Posterior cingulate gyrus (tissue), 11 donors: ENCODE measurements at regions not wholly inside any gene's neighbourhood (a gene's known extent, or its start where the extent isn't known, plus 50 kb on each side); places are given as distances from the start of the nearest gene placed in this dataset.
"Not testable (repeated sequence)": the region's sequence is repeated elsewhere in the genome, so short reads cannot be mapped to it uniquely, and the experiment has no call there.

Source experiments
- DNase-seq, 10 donors: peaks; one replicate each; pipeline versions ENCODE4 v3.0.0 to v3.0.0-alpha.2; 2020 to 2021; ENCODE audit warnings: mixed read lengths in 3 of 10
- intact Hi-C: fragments of 100-400 bp; cut with DNase I; formaldehyde crosslinking; loops from one replicate; pipeline ENCODE4 v1.15.1; 2023

GRCh38 chr7:112592565-112593263 lies 111.9 kb downstream of the LSMEM1 start:
- DNase-seq, intact Hi-C loops: not testable (repeated sequence)

GRCh38 chr7:112594397-112594796 lies 113.6 kb downstream of the LSMEM1 start:
- no peak for DNase-seq
- intact Hi-C loops = no loop called here

GRCh38 chr7:112596260-112596659 lies 115.5 kb downstream of the LSMEM1 start:
- intact Hi-C loops = no loop called here
- no peak for DNase-seq

- no peak for DNase-seq
- intact Hi-C loops = no loop called here
These were observed 116.2 kb downstream of the LSMEM1 start for GRCh38 chr7:112596981-112597380.

- DNase-seq = no peak
- intact Hi-C loops = no loop called here
These were observed 122.9 kb downstream of the LSMEM1 start for GRCh38 chr7:112603673-112604072.

- intact Hi-C loops = no loop called here
- DNase-seq = no peak
These were observed 129.8 kb downstream of the LSMEM1 start for GRCh38 chr7:112610636-112611035.

GRCh38 chr7:112615701-112616100 lies 134.9 kb downstream of the LSMEM1 start:
- intact Hi-C loops = no loop called here
- DNase-seq = no peak

GRCh38 chr7:112616295-112616694 lies 135.5 kb downstream of the LSMEM1 start:
- intact Hi-C loops = no loop called here
- no peak for DNase-seq

- intact Hi-C loops = no loop called here
These were observed 138.6 kb downstream of the LSMEM1 start for GRCh38 chr7:112619343-112619742.

GRCh38 chr7:112622159-112622715 lies 141.4 kb downstream of the LSMEM1 start:
- intact Hi-C loops = no loop called here

More at GRCh38 chr7:112619343-112619742, 138.6 kb downstream of the LSMEM1 start:
- no peak for DNase-seq

GRCh38 chr7:112624416-112624815 lies 143.6 kb downstream of the LSMEM1 start:
- intact Hi-C loops = no loop called here
- no peak for DNase-seq

More at GRCh38 chr7:112622159-112622715, 141.4 kb downstream of the LSMEM1 start:
- DNase-seq = peak in 2 of 10 donors; percentile 50 to 67

GRCh38 chr7:112630565-112630964 lies 149.8 kb downstream of the LSMEM1 start:
- no peak for DNase-seq
- intact Hi-C loops = no loop called here

- DNase-seq = no peak
- intact Hi-C loops = no loop called here
These were observed 153.3 kb downstream of the LSMEM1 start for GRCh38 chr7:112634107-112634506.

GRCh38 chr7:112635742-112636141 lies 154.5 kb downstream of the TMEM168 start:
- DNase-seq = no peak
- intact Hi-C loops = no loop called here

GRCh38 chr7:112638675-112639400 lies 151.4 kb downstream of the TMEM168 start:
- no peak for DNase-seq
- intact Hi-C loops = no loop called here

- intact Hi-C loops = no loop called here
- no peak for DNase-seq
These were observed 149.5 kb downstream of the TMEM168 start for GRCh38 chr7:112640685-112641084.

GRCh38 chr7:112646783-112647182 lies 143.4 kb downstream of the TMEM168 start:
- DNase-seq = peak in 1 of 10 donors; percentile 52
- intact Hi-C loops = no loop called here

GRCh38 chr7:112648781-112649180 lies 141.4 kb downstream of the TMEM168 start:
- no peak for DNase-seq
- intact Hi-C loops = no loop called here

- intact Hi-C loops = no loop called here
- no peak for DNase-seq
These were observed 140.6 kb downstream of the TMEM168 start for GRCh38 chr7:112649560-112649959.

- intact Hi-C loops = no loop called here
These were observed 135.6 kb downstream of the TMEM168 start for GRCh38 chr7:112654322-112655216.

GRCh38 chr7:112665709-112666108 lies 124.5 kb downstream of the TMEM168 start:
- intact Hi-C loops = no loop called here
- DNase-seq = no peak

More at GRCh38 chr7:112654322-112655216, 135.6 kb downstream of the TMEM168 start:
- DNase-seq = no peak
